ENCODE measurements at regions not wholly inside any gene's neighbourhood (a gene's known extent, or its start where the extent isn't known, plus 50 kb on each side); places are given as distances from the start of the nearest gene placed in this dataset.
"Not testable (repeated sequence)": the region's sequence is repeated elsewhere in the genome, so short reads cannot be mapped to it uniquely, and the experiment has no call there.

- in situ Hi-C loops (cut with MboI; ENCODE audit: low sequenced_read_pairs), result no loop called here
Observed at GRCh38 chr10:123221418-123221817, 67.2 kb downstream of the BUB3 start.

GRCh38 chr10:123222832-123223231, 68.6 kb downstream of the BUB3 start:
- in situ Hi-C loops (cut with MboI; ENCODE audit: low sequenced_read_pairs), result no loop called here

- in situ Hi-C loops (cut with MboI; ENCODE audit: low sequenced_read_pairs), result no loop called here
Observed at GRCh38 chr10:123227706-123228105, 73.5 kb downstream of the BUB3 start.

- in situ Hi-C loops (cut with MboI; ENCODE audit: low sequenced_read_pairs), result no loop called here
Observed at GRCh38 chr10:123229927-123230630, 75.9 kb downstream of the BUB3 start.

GRCh38 chr10:123232879-123233278, 78.7 kb downstream of the BUB3 start:
- in situ Hi-C loops (cut with MboI; ENCODE audit: low sequenced_read_pairs), result not testable (repeated sequence)

- in situ Hi-C loops (cut with MboI; ENCODE audit: low sequenced_read_pairs), result not testable (repeated sequence)
Observed at GRCh38 chr10:123235014-123235413, 80.8 kb downstream of the BUB3 start.

GRCh38 chr10:123236126-123236525, 81.9 kb downstream of the BUB3 start:
- in situ Hi-C loops (cut with MboI; ENCODE audit: low sequenced_read_pairs), result no loop called here

- in situ Hi-C loops (cut with MboI; ENCODE audit: low sequenced_read_pairs), result no loop called here
Observed at GRCh38 chr10:123240250-123240649, 86.0 kb downstream of the BUB3 start.

GRCh38 chr10:123240776-123241175, 86.6 kb downstream of the BUB3 start:
- in situ Hi-C loops (cut with MboI; ENCODE audit: low sequenced_read_pairs), result no loop called here

GRCh38 chr10:123241391-123242141, 87.4 kb downstream of the BUB3 start:
- in situ Hi-C loops (cut with MboI; ENCODE audit: low sequenced_read_pairs), result no loop called here

GRCh38 chr10:123244747-123245146, 90.5 kb downstream of the BUB3 start:
- in situ Hi-C loops (cut with MboI; ENCODE audit: low sequenced_read_pairs), result no loop called here

- in situ Hi-C loops (cut with MboI; ENCODE audit: low sequenced_read_pairs), result no loop called here
Observed at GRCh38 chr10:123245264-123245663, 91.1 kb downstream of the BUB3 start.

GRCh38 chr10:123249894-123250293, 95.7 kb downstream of the BUB3 start:
- in situ Hi-C loops (cut with MboI; ENCODE audit: low sequenced_read_pairs), result no loop called here

GRCh38 chr10:123250640-123251039, 96.4 kb downstream of the BUB3 start:
- in situ Hi-C loops (cut with MboI; ENCODE audit: low sequenced_read_pairs), result no loop called here

- in situ Hi-C loops (cut with MboI; ENCODE audit: low sequenced_read_pairs), result no loop called here
Observed at GRCh38 chr10:123252779-123253178, 98.6 kb downstream of the BUB3 start.

- in situ Hi-C loops (cut with MboI; ENCODE audit: low sequenced_read_pairs), result not testable (repeated sequence)
Observed at GRCh38 chr10:123254343-123254742, 100.1 kb downstream of the BUB3 start.

- in situ Hi-C loops (cut with MboI; ENCODE audit: low sequenced_read_pairs), result no loop called here
Observed at GRCh38 chr10:123257904-123258456, 103.8 kb downstream of the BUB3 start.

- in situ Hi-C loops (cut with MboI; ENCODE audit: low sequenced_read_pairs), result no loop called here
Observed at GRCh38 chr10:123259081-123259480, 104.9 kb downstream of the BUB3 start.

GRCh38 chr10:123259791-123260190, 105.6 kb downstream of the BUB3 start:
- in situ Hi-C loops (cut with MboI; ENCODE audit: low sequenced_read_pairs), result no loop called here

GRCh38 chr10:123262456-123262855, 108.3 kb downstream of the BUB3 start:
- in situ Hi-C loops (cut with MboI; ENCODE audit: low sequenced_read_pairs), result no loop called here

- in situ Hi-C loops (cut with MboI; ENCODE audit: low sequenced_read_pairs), result no loop called here
Observed at GRCh38 chr10:123266971-123267370, 112.8 kb downstream of the BUB3 start.

GRCh38 chr10:123269017-123269552, 114.9 kb downstream of the BUB3 start:
- in situ Hi-C loops (cut with MboI; ENCODE audit: low sequenced_read_pairs), result no loop called here
